GM19240 (cell line): ENCODE measurements at regions not wholly inside any gene's neighbourhood (a gene's known extent, or its start where the extent isn't known, plus 50 kb on each side); places are given as distances from the start of the nearest gene placed in this dataset.

Source experiments
- DNase-seq: peaks from one replicate; pipeline ENCODE4 v3.0.0; 2011; ENCODE audit warnings: low spot score; ENCODE audit not compliant: insufficient read length

- DNase-seq: no peak
Observed at GRCh38 chr16:73756289-73757178, 540.1 kb upstream of the PSMD7 start.

- no peak for DNase-seq
Observed at GRCh38 chr16:73753931-73754330, 542.7 kb upstream of the PSMD7 start.

GRCh38 chr16:73750639-73751038 is 546.0 kb upstream of the PSMD7 start:
- DNase-seq: no peak

GRCh38 chr16:73747328-73747727 is 549.3 kb upstream of the PSMD7 start:
- no peak for DNase-seq

GRCh38 chr16:73746554-73746953 is 550.1 kb upstream of the PSMD7 start:
- DNase-seq: no peak

GRCh38 chr16:73743665-73744496 is 552.7 kb upstream of the PSMD7 start:
- no peak for DNase-seq

GRCh38 chr16:73739049-73739769 is 557.4 kb upstream of the PSMD7 start:
- no peak for DNase-seq

- no peak for DNase-seq
Observed at GRCh38 chr16:73738266-73738665, 558.3 kb upstream of the PSMD7 start.

GRCh38 chr16:73737637-73738036 is 559.0 kb upstream of the PSMD7 start:
- no peak for DNase-seq

GRCh38 chr16:73735954-73736353 is 560.7 kb upstream of the PSMD7 start:
- no peak for DNase-seq

GRCh38 chr16:73735018-73735417 is 561.6 kb upstream of the PSMD7 start:
- no peak for DNase-seq

- no peak for DNase-seq
Observed at GRCh38 chr16:73732681-73733080, 563.9 kb upstream of the PSMD7 start.

GRCh38 chr16:73732143-73732542 is 564.5 kb upstream of the PSMD7 start:
- DNase-seq: no peak

- DNase-seq: no peak
Observed at GRCh38 chr16:73730481-73731090, 566.0 kb upstream of the PSMD7 start.

GRCh38 chr16:73725156-73725555 is 571.5 kb upstream of the PSMD7 start:
- DNase-seq: no peak

- no peak for DNase-seq
Observed at GRCh38 chr16:73724503-73724902, 572.1 kb upstream of the PSMD7 start.

- no peak for DNase-seq
Observed at GRCh38 chr16:73717266-73717974, 579.2 kb upstream of the PSMD7 start.

GRCh38 chr16:73714976-73715375 is 581.6 kb upstream of the PSMD7 start:
- DNase-seq: no peak

- DNase-seq: no peak
Observed at GRCh38 chr16:73713778-73714495, 582.7 kb upstream of the PSMD7 start.

- no peak for DNase-seq
Observed at GRCh38 chr16:73713251-73713650, 583.4 kb upstream of the PSMD7 start.
